ENCODE measurements at regions not wholly inside any gene's neighbourhood (a gene's known extent, or its start where the extent isn't known, plus 50 kb on each side); places are given as distances from the start of the nearest gene placed in this dataset.

GRCh38 chr22:49243335-49243734 is 584.3 kb downstream of the BRD1 start:
- TF ChIP-seq CTCF (IDR thresholded peaks at IDR 0.05; ENCODE audit: insufficient read depth, low read length, poor library complexity, severe bottlenecking) = no peak
- no peak for TF ChIP-seq EZH2phosphoT487 (conservative IDR thresholded peaks at IDR 0.05; ENCODE audit: low read length)
